Lower lobe of right lung (tissue), 2 donors: ENCODE measurements at regions not wholly inside any gene's neighbourhood (a gene's known extent, or its start where the extent isn't known, plus 50 kb on each side); places are given as distances from the start of the nearest gene placed in this dataset.

ENCODE experiments used
- ATAC-seq, 2 donors: fragments of 200-7000 bp; cut with Tn5 transposase; one replicate each; pipeline ENCODE4 v1.9.1; 2020 to 2022; ENCODE audit warnings: mild to moderate bottlenecking in 2 of 2, moderate library complexity in 2 of 2
- DNase-seq: peaks from one replicate; pipeline ENCODE4 v3.0.0-alpha.2; 2020
- H3K27ac ChIP-seq: fragments of 200-600 bp; one replicate; pipeline ENCODE4 v1.8.0; 2022
- H3K27me3 ChIP-seq: fragments of 200-600 bp; one replicate; pipeline ENCODE4 v1.8.0; 2022; ENCODE audit warnings: low read depth
- H3K36me3 ChIP-seq: fragments of 200-600 bp; one replicate; pipeline ENCODE4 v1.8.0; 2022; ENCODE audit warnings: mild to moderate bottlenecking
- H3K4me1 ChIP-seq: fragments of 200-600 bp; one replicate; pipeline ENCODE4 v1.8.0; 2022
- H3K4me3 ChIP-seq: fragments of 200-600 bp; one replicate; pipeline ENCODE4 v1.8.0; 2022; ENCODE audit warnings: mild to moderate bottlenecking
- H3K9me3 ChIP-seq: fragments of 200-600 bp; one replicate; pipeline ENCODE4 v1.8.0; 2022
- intact Hi-C: fragments of 100-400 bp; cut with DNase I; formaldehyde crosslinking; loops from one replicate; pipeline ENCODE4 v1.11.0; 2022
- TF ChIP-seq, protein P1 (sequence below): fragments of 200-600 bp; IDR thresholded peaks from one replicate; pipeline ENCODE4 v1.8.0; 2022; ENCODE audit warnings: antibody characterized with exemption, mild to moderate bottlenecking
- donor health status: DM: no; HTN: yes; CAD: no; lungs with severe emphysema.

DNA sequence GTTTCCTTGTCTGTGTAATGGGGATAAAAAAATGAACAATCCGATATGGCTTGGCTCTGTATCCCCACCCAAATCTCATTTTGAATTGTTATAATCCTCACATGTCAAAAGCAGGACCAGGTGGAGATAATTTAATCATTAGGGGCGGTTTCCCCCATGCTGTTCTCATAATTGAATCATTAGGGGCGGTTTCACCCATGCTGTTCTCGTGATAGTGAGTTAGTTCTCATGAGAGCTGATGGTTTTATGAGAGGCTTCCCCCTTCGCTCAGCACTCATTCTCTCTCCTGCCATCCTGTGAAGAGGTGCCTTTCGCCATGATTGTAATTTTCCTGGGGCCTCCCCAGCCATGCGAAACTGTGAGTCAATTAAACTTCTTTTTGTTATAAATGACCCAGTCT, 633.5 kb downstream of the RAPGEF2 start:
- Histone ChIP-seq H3K36me3 (no peaks in the 10 kb centered on the region), H3K27me3 (no peaks in the 10 kb centered on the region), H3K27ac (no peak overlapping the region), H3K9me3 (no peaks in the 10 kb centered on the region), H3K4me1 (no peaks in the 10 kb centered on the region), H3K4me3 (no peak overlapping the region)
- TF ChIP-seq, protein P1, sequence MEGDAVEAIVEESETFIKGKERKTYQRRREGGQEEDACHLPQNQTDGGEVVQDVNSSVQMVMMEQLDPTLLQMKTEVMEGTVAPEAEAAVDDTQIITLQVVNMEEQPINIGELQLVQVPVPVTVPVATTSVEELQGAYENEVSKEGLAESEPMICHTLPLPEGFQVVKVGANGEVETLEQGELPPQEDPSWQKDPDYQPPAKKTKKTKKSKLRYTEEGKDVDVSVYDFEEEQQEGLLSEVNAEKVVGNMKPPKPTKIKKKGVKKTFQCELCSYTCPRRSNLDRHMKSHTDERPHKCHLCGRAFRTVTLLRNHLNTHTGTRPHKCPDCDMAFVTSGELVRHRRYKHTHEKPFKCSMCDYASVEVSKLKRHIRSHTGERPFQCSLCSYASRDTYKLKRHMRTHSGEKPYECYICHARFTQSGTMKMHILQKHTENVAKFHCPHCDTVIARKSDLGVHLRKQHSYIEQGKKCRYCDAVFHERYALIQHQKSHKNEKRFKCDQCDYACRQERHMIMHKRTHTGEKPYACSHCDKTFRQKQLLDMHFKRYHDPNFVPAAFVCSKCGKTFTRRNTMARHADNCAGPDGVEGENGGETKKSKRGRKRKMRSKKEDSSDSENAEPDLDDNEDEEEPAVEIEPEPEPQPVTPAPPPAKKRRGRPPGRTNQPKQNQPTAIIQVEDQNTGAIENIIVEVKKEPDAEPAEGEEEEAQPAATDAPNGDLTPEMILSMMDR = no peak
- DNase-seq (no peak), ATAC-seq (no peak)
- intact Hi-C loops = no loop called here

DNA sequence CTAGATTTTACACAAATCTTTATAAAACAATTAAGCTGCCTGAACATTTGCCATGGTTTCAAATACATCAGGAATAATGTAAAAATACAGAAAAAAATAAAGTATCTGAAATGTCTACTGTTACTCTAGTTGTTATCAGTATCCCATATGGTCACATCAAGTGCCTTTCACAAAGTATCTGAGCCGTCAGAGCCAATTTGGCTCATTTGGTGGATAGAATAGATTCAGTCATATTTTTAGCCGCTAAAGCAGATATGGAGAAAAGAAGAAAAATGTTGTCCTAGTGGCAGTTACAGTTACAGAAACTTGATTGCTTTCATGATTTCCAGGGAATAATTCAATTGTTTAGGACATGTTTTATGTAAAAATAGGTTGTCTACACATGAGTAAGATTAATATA, 641.1 kb downstream of the RAPGEF2 start:
- DNase-seq (no peak), ATAC-seq (no peak)
- Histone ChIP-seq H3K36me3 (no peaks in the 10 kb centered on the region), H3K27me3 (no peaks in the 10 kb centered on the region), H3K9me3 (no peaks in the 10 kb centered on the region), H3K4me3 (no peak overlapping the region), H3K27ac (no peak overlapping the region), H3K4me1 (no peaks in the 10 kb centered on the region)
- TF ChIP-seq, protein P1 = no peak
- intact Hi-C loops = no loop called here

DNA sequence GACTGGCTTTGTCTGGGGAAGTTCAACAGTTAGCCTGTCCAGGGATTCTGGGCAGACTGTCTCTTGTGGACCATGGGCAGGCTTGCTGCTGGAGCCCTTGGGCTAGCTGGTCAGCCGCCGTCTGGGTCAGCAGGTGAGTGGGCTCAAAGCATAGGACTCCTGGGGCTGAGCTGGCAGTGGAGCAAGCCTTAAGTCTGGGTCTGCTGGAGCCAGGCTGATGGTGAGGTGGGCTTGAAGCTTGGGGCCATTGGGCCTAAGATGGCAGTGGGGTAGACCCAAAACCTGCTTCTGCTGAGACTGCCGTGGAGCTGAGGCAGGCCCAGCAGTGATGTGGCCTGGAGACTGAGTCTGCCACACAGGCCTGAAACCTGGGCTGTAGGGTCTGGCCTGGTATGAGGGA, 645.1 kb downstream of the RAPGEF2 start:
- DNase-seq (no peak), ATAC-seq (no peak)
- Histone ChIP-seq H3K4me3 (no peak overlapping the region), H3K4me1 (no peaks in the 10 kb centered on the region), H3K36me3 (no peaks in the 10 kb centered on the region), H3K27ac (no peak overlapping the region), H3K9me3 (peaks cover 7% of the 10 kb centered on the region), H3K27me3 (no peaks in the 10 kb centered on the region)
- TF ChIP-seq, protein P1 = no peak
- intact Hi-C loops = no loop called here

DNA sequence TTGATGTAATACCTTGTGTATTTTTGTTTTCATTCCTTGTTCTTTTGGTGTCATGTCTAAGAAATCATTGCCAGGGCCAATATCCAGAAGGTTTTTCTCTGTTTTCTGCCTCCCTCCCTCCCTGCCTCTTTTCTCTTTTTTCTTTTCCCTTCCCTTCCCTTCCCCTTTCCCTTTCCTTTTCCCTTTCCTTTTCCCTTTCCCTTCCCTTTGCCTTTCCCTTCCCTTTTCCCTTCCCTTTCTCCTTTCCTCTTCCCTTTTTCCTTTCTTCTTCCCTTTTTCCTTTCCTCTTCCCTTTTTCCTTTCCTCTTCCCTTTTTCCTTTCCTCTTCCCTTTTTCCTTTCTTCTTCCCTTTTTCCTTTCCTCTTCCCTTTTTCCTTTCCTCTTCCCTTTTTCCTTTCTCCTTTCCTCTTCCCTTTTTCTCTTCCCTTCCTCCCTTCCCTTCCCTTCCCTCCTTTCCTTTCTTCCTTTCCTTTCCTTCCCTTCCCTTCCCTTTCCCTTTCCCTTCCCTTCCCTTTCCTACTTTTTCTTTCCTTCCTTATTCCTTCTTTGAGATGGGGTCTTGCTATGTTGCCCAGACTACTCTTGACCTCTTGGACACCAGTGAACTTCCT, 646.1 kb downstream of the RAPGEF2 start:
- Histone ChIP-seq H3K9me3 (peaks cover 7% of the 10 kb centered on the region), H3K27ac (no peak overlapping the region), H3K4me1 (no peaks in the 10 kb centered on the region), H3K4me3 (no peak overlapping the region), H3K36me3 (no peaks in the 10 kb centered on the region), H3K27me3 (no peaks in the 10 kb centered on the region)
- DNase-seq = no peak
- TF ChIP-seq, protein P1 = no peak
- intact Hi-C loops = no loop called here
- no peak for ATAC-seq

DNA sequence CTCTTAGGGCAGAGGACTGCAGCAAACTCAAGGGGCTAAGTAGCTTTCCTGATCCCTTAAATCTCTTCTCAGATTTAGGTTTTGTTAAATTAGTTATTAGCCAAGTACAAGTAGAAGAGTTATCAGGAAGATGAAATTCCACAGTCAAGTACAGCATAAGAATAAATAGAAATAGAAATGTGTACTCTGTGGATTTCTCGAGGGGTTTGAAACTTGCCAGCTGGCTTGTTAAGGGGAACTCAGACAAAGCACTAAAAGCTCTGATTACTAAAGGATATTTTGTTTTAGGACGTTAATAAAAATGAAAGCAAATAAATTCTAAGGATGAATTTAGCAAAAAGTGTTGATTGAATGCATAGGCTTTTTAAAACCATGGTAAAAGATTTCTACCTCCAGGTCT, 654.6 kb downstream of the RAPGEF2 start:
- intact Hi-C loops = no loop called here
- Histone ChIP-seq H3K27me3 (no peaks in the 10 kb centered on the region), H3K27ac (no peak overlapping the region), H3K4me3 (no peak overlapping the region), H3K36me3 (no peaks in the 10 kb centered on the region), H3K9me3 (no peaks in the 10 kb centered on the region), H3K4me1 (no peaks in the 10 kb centered on the region)
- TF ChIP-seq, protein P1 = no peak
- ATAC-seq (no peak), DNase-seq (no peak)
